ENCODE measurements at regions not wholly inside any gene's neighbourhood (a gene's known extent, or its start where the extent isn't known, plus 50 kb on each side); places are given as distances from the start of the nearest gene placed in this dataset.
A peak's percentile ranks its signal among the peaks of the same experiment; 100 is the strongest.
"Not testable (repeated sequence)": the region's sequence is repeated elsewhere in the genome, so short reads cannot be mapped to it uniquely, and the experiment has no call there.

DNA sequence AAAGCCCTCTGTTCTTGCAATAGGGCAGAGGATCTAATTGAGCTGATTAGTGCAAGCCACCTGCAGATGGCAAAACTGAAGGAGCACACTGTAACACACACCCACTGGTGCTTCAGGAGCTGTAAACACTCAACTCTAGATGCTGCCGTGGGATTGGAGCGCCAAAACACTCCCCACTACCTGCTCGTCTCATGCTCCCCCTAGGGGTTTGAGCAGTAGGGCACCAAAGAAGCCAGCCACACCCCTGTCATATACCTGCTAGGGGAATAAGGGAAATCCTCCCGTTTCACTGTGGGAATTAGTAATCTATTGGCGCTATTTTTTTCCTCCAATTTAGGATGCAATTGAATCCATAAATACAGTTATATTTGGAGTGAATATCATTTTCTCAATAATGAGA is 360.2 kb downstream of the GLUD2 start:
- DNase-seq (ENCODE audit: low spot score): no peak
- TF ChIP-seq, protein P1, sequence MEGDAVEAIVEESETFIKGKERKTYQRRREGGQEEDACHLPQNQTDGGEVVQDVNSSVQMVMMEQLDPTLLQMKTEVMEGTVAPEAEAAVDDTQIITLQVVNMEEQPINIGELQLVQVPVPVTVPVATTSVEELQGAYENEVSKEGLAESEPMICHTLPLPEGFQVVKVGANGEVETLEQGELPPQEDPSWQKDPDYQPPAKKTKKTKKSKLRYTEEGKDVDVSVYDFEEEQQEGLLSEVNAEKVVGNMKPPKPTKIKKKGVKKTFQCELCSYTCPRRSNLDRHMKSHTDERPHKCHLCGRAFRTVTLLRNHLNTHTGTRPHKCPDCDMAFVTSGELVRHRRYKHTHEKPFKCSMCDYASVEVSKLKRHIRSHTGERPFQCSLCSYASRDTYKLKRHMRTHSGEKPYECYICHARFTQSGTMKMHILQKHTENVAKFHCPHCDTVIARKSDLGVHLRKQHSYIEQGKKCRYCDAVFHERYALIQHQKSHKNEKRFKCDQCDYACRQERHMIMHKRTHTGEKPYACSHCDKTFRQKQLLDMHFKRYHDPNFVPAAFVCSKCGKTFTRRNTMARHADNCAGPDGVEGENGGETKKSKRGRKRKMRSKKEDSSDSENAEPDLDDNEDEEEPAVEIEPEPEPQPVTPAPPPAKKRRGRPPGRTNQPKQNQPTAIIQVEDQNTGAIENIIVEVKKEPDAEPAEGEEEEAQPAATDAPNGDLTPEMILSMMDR (IDR thresholded peaks at IDR 0.05): no peak
- H3K4me1 Mint-ChIP-seq (ENCODE audit: low read depth): no peaks in the 10 kb centered on the region
- H3K27ac Mint-ChIP-seq (ENCODE audit: unreplicated experiment): no peak overlapping the region
- H3K4me3 Mint-ChIP-seq (ENCODE audit: unreplicated experiment): no peak overlapping the region
- no peaks in the 10 kb centered on the region for H3K36me3 Mint-ChIP-seq (ENCODE audit: low read depth)
- H3K9me3 Mint-ChIP-seq (ENCODE audit: low read depth): peaks cover 15% of the 10 kb centered on the region
- no peaks in the 10 kb centered on the region for H3K27me3 Mint-ChIP-seq (ENCODE audit: low read depth)

GRCh38 chrX:121431514-121431913 is 384.1 kb downstream of the GLUD2 start:
- H3K4me1 Mint-ChIP-seq (ENCODE audit: low read depth); H3K36me3 Mint-ChIP-seq (ENCODE audit: low read depth); H3K27ac Mint-ChIP-seq (ENCODE audit: unreplicated experiment); H3K27me3 Mint-ChIP-seq (ENCODE audit: low read depth); H3K4me3 Mint-ChIP-seq (ENCODE audit: unreplicated experiment): not testable (repeated sequence)
- peaks cover 22% of the 10 kb centered on the region for H3K9me3 Mint-ChIP-seq (ENCODE audit: low read depth)
- DNase-seq (ENCODE audit: low spot score): peak; percentile 82

GRCh38 chrX:121433289-121433688 is 385.9 kb downstream of the GLUD2 start:
- TF ChIP-seq, protein P1 (IDR thresholded peaks at IDR 0.05): no peak
- Mint-ChIP-seq H3K36me3 (ENCODE audit: low read depth) (no peaks in the 10 kb centered on the region), H3K27ac (ENCODE audit: unreplicated experiment) (no peak overlapping the region), H3K4me3 (ENCODE audit: unreplicated experiment) (no peak overlapping the region), H3K4me1 (ENCODE audit: low read depth) (no peaks in the 10 kb centered on the region), H3K27me3 (ENCODE audit: low read depth) (no peaks in the 10 kb centered on the region), H3K9me3 (ENCODE audit: low read depth) (peaks cover 24% of the 10 kb centered on the region)
- DNase-seq (ENCODE audit: low spot score): no peak

GRCh38 chrX:121437666-121438065 is 390.3 kb downstream of the GLUD2 start:
- H3K27me3 Mint-ChIP-seq (ENCODE audit: low read depth); H3K4me1 Mint-ChIP-seq (ENCODE audit: low read depth); H3K4me3 Mint-ChIP-seq (ENCODE audit: unreplicated experiment); H3K27ac Mint-ChIP-seq (ENCODE audit: unreplicated experiment); DNase-seq (ENCODE audit: low spot score); H3K36me3 Mint-ChIP-seq (ENCODE audit: low read depth): not testable (repeated sequence)
- H3K9me3 Mint-ChIP-seq (ENCODE audit: low read depth): peaks cover 22% of the 10 kb centered on the region

- Mint-ChIP-seq H3K27me3 (ENCODE audit: low read depth) (no peaks in the 10 kb centered on the region), H3K4me3 (ENCODE audit: unreplicated experiment) (no peak overlapping the region), H3K36me3 (ENCODE audit: low read depth) (no peaks in the 10 kb centered on the region), H3K4me1 (ENCODE audit: low read depth) (no peaks in the 10 kb centered on the region), H3K27ac (ENCODE audit: unreplicated experiment) (no peak overlapping the region), H3K9me3 (ENCODE audit: low read depth) (peaks cover 17% of the 10 kb centered on the region)
- TF ChIP-seq, protein P1 (IDR thresholded peaks at IDR 0.05): no peak
- DNase-seq (ENCODE audit: low spot score): no peak
Measured at GRCh38 chrX:121455890-121456289, 408.5 kb downstream of the GLUD2 start.

- TF ChIP-seq, protein P1 (IDR thresholded peaks at IDR 0.05): no peak
- H3K4me1 Mint-ChIP-seq (ENCODE audit: low read depth): no peaks in the 10 kb centered on the region
- DNase-seq (ENCODE audit: low spot score): no peak
- no peaks in the 10 kb centered on the region for H3K27me3 Mint-ChIP-seq (ENCODE audit: low read depth)
- H3K4me3 Mint-ChIP-seq (ENCODE audit: unreplicated experiment): no peak overlapping the region
- no peak overlapping the region for H3K27ac Mint-ChIP-seq (ENCODE audit: unreplicated experiment)
- H3K36me3 Mint-ChIP-seq (ENCODE audit: low read depth): no peaks in the 10 kb centered on the region
- H3K9me3 Mint-ChIP-seq (ENCODE audit: low read depth): peaks cover 20% of the 10 kb centered on the region
Measured at GRCh38 chrX:121456315-121456714, 408.9 kb downstream of the GLUD2 start.
